ENCODE measurements at regions not wholly inside any gene's neighbourhood (a gene's known extent, or its start where the extent isn't known, plus 50 kb on each side); places are given as distances from the start of the nearest gene placed in this dataset.
"Not testable (repeated sequence)": the region's sequence is repeated elsewhere in the genome, so short reads cannot be mapped to it uniquely, and the experiment has no call there.

- not testable (repeated sequence) for TF ChIP-seq CTCF (conservative IDR thresholded peaks at IDR 0.05; ENCODE audit: low read depth, low read length); EZH2 (IDR thresholded peaks at IDR 0.05; ENCODE audit: low read length, unreplicated experiment)
These were observed 180.2 kb upstream of the AKAP13 start for GRCh38 chr15:85200215-85200614.

Data from PC-3 (cell line).